ENCODE measurements at regions not wholly inside any gene's neighbourhood (a gene's known extent, or its start where the extent isn't known, plus 50 kb on each side); places are given as distances from the start of the nearest gene placed in this dataset.

DNA sequence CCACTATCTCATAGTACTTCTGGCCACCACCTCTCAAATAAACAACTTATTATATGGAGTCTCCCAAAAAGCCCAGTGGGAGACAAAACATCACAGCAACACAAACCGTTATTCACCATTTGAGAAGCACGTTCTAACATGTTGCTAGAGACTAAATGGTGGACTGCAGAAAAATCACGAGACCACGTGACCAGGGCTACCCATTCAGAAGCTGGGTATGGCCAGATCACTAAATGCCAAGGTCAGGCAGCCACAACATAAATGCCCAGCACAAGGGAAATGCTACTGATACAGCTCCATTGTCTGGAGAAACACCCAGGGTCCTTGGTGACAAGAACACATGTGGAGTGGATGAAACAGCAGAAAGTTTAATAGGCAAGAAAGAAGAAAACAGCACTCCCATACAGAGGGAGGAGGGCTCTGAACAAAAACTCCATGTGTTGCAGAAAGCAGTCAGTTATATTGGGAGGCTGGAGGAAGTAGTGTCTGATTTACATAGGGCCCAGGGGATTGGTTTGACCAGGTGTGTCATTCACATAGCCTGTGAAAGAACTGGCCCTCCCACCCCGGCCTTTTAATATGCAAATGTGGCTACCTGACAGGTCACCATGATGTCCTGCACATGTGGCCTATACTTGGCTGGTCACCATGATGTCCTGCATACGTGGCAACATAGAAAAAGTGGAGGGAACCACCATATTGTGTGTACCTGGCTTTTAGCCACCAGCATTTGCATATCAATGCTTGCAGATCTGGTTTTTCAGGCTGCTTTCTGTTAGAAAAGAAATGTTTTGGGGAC is 97.2 kb downstream of the TRIM36 start:
- no peak for ATAC-seq

DNA sequence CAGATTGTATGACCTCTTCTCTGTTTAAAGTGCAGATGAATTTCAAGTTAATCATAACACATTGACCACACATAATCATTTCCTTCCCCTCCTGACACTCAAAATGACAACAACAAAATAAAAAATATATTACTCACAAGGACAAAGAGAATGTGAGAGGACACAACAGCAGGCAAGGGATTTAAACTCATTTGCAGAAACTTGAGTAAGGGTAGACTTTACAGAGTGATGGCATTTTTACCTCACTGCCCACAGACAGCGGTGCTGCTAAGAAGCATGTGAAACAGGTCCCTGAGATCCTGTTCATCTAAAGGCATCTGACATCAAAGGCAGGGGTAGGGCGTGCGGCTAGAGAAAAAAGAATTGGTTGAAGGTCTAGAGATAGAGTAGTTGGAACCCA is 99.0 kb downstream of the TRIM36 start:
- ATAC-seq: no peak

DNA sequence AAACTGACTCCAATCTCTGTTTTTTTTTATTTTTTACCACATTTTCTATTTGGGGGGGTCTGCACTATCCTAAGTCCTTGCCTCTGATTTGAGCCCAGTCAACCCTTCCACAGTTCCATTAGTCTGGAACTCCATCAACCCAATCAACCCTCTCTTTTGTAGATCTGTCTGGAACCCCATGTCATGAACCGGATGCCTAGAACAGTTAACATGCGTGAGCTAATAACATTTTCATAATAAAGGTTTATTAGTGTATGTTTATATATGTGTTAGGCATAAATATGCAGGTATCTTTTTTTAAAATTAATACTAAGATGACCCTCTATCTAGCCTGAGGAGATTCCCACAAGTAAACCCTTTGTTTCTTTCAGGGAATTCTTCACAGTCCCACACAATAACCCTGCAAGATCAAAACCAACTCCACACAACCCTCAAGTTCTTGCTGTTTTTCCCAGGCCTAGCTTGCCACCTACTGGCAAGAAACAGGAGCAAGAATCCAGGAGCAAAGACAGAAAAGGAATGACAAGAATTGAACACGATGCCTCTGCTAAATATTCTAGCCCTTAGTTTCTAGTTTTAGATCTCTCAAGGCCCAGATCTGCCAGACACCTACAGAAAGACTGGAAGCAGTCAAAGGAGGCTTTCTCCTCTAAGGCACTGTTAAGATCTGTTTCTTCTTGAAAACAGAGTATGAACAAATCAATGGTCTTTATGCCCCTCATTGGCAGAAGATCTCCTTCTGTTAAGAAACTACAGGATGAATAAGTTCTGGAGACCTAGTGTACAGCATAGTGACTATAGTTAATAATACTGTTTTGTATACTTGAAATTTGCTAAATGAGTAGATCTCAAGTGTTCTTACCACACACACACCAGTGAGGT is 100.4 kb downstream of the TRIM36 start:
- ATAC-seq: peak; percentile 6 to 10

DNA sequence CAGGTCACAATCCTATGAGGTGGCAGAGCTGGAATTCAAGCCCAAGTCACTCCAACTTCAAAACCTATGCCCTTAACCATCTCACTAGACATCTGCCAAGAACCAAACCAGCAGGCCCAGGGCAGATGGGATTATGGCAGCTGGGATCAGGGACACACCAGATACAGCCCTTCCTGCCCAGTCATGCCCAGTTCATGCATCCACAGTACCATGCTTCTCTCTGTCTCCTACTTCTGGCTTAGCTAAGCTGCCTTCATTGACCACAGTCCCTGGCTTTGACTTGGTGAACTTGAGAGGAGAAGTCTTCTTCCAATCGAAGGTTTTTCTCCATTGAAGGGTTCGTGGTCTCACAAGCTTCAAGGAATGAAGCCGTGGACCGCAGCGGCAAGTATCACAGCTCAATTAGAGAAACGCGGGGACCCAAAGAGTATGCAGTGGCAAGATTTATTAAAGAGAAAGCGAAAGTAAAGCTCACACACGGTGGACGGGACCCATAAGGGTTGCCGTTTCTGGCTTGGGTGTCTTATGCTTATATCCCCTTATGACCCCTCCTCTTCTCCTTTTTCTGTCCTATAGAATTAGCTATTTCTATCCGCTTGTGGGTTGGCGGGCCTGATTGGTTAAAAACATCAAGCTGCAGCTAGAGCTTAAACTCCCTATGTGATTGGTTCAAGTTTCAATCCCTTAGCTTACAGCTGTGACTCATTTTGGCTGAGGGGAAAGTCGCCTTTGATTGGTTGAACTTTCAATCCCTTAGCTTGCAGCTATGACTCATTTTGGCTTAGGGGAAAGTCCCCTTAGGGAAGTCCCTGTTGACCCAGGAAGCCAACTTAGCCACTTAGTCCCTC is 101.2 kb downstream of the TRIM36 start:
- ATAC-seq: peak; percentile 60 to 64

DNA sequence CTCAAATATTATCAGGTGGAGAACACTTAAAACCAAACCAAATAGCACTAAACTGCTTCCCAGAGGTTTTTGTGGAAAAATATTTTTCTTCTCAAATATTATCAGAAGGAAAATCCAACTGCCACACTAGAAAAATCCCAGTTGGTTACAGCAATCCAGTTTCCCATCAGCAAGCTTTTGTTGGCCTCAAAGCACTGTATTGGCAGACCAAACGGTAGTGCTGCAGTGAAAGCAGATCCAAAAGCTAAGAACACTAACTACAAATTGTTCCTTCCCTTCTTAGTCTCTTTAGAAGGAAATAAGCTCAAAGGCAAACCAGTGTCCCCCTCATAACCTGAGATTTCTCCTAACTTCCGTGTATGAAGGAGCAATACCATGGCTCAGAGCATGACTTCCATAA is 105.3 kb downstream of the TRIM36 start:
- ATAC-seq: no peak

DNA sequence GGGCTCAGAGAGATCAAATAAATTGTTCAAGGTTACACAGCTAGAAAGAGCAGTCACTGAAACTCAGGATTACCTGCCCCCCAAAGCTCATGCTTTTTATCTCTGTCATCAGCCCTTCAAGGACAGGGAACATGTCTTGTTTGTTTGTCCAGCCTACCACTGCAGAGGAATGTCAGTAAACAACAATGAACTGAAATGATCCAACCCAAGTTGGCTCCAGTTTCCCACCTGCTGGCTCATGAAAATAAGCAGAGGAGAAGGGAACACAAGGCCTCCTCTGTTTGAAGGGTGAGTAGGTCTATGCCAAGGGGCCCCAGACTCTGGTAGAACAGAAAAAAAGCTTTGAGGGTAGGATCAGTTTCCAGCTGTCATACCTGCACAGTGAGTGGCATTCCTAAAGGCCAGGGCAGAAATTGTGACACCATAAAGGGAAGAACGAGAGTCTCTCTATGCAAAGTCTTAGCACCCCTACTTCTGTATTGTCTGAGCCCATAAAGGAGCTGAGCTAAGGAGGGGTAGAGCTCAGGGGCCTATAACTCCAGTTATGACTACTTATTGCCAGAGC is 115.2 kb downstream of the TRIM36 start:
- no peak for ATAC-seq

DNA sequence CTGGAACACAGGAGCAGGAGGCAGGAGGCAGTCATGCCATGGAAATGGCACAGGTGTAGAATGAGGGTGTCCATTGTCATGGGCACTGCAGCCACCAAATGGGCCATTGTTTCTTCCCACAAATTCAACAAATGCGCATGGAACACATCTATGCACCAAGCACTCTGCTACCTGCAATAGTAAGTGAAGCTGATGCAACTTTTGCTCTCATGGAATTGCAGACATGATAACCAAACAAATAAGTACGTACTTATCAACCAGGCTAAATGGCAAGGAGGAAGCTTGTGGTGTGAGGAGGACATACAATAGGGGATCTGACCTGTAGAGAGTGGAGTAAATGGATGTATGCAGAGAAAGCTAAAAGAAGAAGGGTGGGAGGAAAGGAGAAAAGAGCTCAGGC is 116.8 kb downstream of the TRIM36 start:
- no peak for ATAC-seq

DNA sequence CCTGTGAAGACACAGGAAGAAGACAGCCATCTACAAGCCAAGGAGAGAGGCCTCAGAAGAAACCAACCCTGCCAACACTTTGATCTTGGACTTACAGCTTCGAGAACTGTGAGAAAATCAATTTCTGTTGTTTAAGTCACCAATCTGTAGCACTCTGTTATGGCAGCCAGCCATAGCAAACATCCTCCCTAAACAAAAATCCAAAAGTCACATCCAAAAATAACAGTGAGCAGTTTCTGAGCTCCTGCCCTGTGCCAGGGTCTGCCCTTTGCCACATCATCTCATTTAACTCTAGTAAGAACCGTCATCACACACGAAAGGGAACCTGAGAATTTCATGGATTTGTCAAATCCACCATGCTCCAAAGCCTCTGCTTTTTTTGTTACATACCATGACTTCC is 118.8 kb downstream of the TRIM36 start:
- ATAC-seq: no peak

DNA sequence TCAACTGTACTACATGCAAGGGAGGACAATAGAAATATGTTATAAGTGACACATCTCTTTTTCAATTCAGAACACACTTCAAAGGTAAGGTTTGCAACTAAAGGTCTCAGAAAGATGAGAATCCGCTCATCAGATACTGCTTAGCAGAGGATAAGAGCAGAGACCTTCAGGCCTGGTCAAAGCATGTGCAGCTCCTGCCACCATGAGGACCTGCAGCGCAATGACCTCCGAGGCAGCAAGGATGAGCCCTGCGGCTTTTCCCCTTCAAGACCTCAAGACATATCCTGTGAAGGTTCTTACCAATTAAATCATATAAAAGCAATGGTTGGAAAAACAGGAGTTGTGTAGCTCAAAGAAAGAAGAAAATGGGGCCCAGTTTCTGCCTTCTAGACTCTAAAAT is 135.8 kb downstream of the TRIM36 start:
- ATAC-seq: no peak

DNA sequence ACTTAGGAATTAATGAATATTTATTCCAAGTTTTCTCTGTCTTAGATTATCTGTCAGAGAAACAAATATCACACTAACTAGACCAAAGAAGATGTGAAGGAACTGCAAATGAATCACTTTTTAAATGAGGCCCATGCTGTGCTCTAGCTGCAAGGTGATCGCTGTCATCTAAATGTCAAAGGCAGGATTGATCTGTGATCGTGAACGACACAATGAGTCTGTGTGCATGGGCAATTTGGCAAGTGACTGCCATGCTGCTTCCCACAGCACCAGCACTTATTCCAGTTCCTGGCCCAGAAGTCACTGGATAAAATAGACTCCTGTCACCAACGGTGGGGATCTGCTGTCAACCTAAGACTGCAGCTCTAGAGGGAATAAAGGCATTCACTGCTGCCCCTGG is 141.2 kb downstream of the TRIM36 start:
- ATAC-seq: no peak

DNA sequence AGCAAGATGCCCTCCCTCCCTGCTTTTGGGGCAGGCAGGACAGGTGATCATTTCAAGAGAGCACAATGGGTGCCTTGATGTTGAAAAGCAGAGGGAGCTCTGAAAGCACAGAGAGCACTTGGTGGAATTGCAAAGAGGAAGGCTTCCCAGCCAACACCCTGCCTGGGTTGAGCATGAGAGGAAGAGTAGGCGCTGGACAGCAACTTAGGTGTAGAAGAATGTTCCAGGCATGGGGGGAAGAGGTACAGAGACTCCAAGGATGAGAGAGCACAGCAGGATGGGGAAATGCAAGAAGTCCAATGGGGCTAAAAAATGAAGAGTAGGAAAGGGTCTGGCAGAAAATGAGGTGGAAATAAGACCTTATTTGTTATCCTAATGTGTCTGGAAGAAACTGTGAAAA is 144.8 kb downstream of the TRIM36 start:
- ATAC-seq: no peak

DNA sequence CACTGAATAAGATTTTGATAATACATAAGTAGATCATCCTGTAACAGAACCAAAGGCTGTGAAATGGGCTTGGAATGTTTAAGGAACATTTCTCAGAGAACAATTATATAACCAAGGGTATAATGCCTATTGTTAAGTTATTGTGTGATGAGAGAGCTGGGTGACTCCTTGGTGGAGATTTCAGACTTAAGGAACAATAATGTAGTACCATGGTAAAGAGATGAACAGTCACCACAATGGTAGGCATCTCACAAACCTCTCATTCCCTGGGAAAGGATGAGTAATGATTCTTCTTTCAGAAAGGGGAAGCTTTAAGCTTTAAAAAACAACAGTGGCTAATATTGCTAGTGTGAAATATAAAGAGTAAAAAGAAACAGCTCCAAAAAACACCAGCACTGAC is 147.4 kb downstream of the TRIM36 start:
- ATAC-seq: no peak

DNA sequence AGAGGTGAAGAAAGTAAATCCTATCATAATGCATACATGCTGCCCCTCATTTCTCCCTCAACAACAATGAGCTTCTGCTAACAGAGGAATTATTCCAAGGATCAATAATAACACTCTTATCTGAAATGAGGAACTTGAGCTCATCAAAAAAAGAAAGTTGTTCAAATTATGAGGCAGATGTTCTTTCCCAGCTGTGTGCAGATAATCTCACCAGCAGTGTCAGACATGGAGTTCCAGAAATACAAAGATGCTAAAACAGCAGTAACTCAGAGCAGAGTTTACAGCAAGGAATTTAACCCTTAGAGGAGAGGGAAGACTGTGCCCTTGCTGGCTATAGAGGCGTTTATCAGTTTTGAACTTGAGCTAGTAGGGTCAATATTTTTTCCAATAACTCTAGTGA is 153.1 kb downstream of the TRIM36 start:
- ATAC-seq: no peak

DNA sequence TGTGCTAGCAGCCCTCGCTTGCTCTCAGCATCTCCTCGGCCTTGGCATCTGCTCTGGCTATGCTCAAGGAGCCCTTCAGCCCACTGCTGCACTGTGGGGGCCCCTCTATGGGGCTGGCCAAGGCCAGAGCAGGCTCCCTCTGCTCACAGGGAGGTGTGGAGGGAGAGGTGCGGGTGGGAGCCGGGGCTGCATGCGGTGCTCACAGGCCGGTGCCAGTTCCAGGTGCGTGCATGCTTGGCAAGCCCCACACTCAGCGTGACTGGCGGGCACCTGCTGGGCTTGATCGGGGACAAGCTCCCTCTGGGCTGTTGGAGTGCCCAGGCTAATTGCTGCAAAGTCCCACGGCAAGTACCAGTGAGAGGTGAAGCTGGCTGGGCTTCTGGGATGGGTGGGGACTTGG is 170.5 kb downstream of the TRIM36 start:
- no peak for ATAC-seq

DNA sequence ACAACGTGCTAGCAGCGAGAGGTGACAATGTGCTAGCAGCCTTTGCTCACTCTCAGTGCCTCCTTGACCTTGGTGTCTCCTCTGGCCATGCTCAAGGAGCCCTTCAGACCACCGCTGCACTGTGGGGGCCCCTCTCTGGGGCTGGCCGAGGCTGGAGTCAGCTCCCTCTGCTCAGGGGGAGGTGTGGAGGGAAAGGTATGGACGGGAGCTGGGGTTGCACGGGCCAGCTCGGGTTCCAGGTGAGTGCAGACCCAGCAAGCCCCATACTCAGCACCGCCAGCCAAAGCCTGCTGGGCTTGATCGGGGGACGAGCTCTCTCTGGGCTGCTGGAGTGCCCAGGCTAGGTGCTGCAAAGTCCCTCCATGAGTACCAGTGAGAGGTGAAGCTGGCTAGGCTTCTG is 180.2 kb downstream of the TRIM36 start:
- no peak for ATAC-seq

DNA sequence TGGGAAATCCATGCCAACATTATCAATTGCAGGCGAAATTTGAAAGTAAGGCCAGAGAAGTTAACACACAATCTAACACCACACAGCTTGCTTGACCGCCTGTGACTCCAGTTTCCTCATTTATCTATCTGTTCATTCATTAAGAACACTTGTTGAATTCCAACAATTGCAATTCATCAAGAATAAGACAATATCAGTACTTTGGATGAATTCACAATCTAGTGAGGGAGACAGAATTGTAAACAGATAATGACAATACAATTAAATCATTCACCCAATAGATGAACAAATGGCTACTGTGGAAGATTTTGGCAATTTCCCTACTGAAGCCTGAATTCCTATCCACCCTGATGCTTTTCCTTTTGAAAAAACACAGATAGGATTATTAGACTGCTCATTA is 181.6 kb downstream of the TRIM36 start:
- ATAC-seq: no peak

DNA sequence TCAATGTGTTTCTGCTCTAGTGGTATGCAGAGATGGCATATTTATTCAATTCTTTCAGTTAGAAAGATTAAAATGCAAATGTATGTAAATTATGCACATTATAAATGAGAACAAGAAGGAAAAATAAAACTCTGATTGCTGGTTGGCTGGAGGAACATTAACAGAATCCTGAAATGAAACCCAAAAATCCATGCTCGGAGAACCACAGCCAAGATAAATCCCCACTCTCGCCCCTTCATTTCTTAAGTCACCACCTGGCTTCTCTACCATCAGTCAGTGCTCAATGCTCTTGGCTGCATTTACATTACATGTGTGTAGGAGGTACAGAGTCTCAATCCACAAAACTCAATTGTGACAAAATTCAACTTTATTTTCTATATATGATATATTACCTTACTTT is 184.9 kb downstream of the TRIM36 start:
- ATAC-seq: no peak

DNA sequence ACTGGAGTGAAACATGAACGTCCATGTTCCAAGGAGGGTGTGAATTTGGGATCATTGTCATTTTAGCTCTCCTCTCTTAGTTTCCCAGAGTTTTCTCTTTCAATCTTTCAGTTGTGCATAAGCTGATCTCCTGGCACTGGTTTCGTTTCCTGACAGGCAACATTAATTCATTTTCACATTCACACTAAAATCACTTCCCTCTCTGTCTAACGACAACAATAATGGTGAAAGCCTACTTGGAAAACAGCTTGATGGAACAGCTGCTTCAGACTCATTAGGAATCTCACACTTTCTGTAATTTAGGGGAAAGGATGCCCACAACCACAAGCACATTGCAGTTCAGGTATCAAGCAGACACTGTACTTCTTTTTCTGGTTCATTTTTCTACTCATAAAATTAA is 188.6 kb downstream of the TRIM36 start:
- ATAC-seq: no peak

DNA sequence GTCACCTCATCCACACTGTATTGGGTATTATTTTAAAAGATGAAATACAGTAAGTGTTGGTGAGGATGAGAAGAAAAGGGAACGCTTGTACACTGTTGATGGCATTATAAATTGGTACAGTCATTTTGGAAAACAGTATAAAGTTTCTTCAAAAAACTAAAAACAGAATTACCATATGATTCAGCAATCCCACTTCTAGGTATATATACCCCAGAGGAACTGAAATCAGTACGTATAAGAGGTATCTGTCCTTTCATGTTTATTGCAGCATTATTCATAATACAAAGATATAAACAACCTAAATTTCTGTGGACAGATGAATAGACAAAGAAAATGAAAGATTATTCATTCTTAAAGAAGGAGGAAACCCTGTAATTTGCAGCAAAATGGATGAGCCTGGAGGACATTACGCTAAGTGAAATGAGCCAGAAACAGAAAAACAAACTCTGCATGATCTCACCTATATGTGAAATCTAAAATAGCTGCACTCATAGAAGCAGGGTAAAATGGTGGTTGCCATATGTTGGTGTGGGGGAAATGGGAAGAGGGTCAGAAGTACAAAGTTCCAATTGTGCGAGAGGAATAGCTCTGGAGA is 191.6 kb downstream of the TRIM36 start:
- no peak for ATAC-seq

DNA sequence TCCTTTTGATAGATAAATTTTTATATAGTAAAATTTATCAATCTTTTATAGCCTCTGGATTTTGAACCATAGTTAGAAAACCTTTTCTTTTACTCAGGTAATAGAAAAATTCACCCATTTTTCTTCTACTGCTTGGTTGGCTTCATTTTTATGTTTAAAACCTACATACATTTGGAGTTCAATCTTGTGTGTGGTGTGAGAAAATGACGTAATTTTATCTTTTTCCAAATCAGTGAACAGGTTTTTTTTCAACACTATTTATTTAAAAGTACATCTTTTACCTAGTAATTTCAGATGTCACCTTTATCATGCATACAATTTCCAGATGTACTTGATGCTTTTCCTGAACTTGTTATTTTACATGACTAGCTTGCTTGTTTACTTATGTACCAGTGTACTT is 200.2 kb downstream of the TRIM36 start:
- no peak for ATAC-seq

DNA sequence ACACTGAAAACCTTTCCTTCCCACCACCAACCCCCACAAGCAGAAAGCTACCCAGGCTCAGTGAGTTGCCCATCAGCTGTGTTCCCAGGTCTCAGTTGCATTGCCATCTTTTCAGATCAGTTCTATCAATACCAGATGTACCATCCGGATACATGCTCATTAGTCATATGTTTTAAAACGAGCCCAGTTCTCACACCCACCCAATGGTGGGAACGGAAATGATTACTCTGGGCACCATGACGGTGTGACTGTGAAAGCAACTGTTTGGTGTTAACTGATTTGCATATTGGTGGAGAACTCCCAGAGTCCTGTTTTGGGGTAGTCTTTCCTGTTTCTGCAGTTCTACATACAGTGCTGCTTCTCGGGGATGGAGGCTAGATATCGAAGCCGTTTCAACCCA is 212.3 kb downstream of the TRIM36 start:
- no peak for ATAC-seq

DNA sequence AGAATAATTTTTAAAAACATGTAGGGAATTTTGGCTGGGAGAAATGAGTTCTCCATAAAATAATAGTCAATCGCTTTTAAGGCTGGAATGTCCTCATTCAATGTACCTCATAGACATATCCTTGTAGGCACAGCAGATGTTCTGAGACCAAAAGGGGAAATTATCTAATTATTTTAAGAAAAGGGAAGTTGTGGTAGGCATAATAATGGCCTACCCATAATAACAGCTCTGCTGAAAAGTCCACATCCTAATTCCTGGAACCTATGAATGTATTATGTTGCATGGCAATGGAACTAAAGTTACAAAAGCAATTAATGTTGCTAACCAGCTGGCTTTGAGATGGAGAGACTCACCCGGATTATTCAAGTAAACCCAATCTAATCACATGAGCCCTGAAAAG is 216.1 kb downstream of the TRIM36 start:
- no peak for ATAC-seq

DNA sequence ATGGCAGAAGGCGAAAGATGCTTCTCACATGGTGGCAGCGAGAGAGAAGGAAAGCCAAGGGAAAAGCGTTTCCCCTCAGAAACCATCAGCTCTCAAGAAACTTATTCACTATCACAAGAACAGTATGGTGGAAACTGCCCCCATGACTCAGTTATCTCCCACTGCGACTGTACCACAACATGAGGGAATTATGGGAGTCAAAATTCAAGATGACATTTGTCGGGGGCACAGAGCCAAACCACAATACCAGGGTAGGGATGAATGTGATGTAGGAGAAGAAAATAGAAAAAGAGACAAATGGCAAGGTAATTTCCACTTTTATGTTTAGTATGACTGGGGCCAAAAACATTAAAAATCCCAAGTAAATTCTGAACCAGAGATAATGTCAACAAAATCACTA is 216.8 kb downstream of the TRIM36 start:
- no peak for ATAC-seq

Measured in activated CD4-positive, CD25-positive, alpha-beta regulatory T cell treated with anti-CD3 and anti-CD28 coated beads, Interleukin-2, amount 50 U/mL, for 24 hours (primary cell).